SU-DHL-6 (cell line): ENCODE measurements at regions not wholly inside any gene's neighbourhood (a gene's known extent, or its start where the extent isn't known, plus 50 kb on each side); places are given as distances from the start of the nearest gene placed in this dataset.

Source experiments
- EZH2phosphoT487 ChIP-seq: fragments of 200-600 bp; sonication (generic), shearing (Covaris generic); conservative IDR thresholded peaks from 2 replicates; pipeline ENCODE4 v1.6.1; 2018; ENCODE audit warnings: mild to moderate bottlenecking, antibody characterized with exemption, low read length, moderate library complexity, mixed read lengths
- TF ChIP-seq, protein P1 (sequence below): fragments of 200-600 bp; sonication (generic); IDR thresholded peaks from one replicate; pipeline ENCODE4 v1.5.1; 2017; ENCODE audit warnings: antibody characterized with exemption, mild to moderate bottlenecking, low read length, moderate library complexity; ENCODE audit not compliant: insufficient read depth, poor library complexity, severe bottlenecking

DNA sequence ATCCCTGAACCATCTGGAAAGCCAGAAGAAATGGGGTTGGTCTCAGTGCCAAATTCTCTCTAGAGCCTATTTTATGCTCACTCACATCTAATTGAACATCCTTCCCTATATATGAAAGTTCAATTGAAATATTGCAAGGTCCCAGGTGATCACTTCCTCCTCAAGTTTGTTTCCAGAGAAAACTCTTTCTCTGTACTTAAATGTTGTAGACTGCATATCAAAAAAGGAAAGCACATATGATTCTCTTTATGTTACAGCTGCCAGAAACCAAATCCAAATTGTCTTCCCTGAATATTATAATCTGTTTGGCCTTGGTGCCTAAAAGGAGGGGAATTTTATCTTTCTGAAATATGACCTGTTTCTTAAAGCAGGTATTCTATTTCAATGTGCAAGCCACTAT lies 93.3 kb downstream of the SHOX2 start:
- TF ChIP-seq, protein P1, sequence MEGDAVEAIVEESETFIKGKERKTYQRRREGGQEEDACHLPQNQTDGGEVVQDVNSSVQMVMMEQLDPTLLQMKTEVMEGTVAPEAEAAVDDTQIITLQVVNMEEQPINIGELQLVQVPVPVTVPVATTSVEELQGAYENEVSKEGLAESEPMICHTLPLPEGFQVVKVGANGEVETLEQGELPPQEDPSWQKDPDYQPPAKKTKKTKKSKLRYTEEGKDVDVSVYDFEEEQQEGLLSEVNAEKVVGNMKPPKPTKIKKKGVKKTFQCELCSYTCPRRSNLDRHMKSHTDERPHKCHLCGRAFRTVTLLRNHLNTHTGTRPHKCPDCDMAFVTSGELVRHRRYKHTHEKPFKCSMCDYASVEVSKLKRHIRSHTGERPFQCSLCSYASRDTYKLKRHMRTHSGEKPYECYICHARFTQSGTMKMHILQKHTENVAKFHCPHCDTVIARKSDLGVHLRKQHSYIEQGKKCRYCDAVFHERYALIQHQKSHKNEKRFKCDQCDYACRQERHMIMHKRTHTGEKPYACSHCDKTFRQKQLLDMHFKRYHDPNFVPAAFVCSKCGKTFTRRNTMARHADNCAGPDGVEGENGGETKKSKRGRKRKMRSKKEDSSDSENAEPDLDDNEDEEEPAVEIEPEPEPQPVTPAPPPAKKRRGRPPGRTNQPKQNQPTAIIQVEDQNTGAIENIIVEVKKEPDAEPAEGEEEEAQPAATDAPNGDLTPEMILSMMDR = no peak
- TF ChIP-seq EZH2phosphoT487 = no peak
